ENCODE measurements at regions not wholly inside any gene's neighbourhood (a gene's known extent, or its start where the extent isn't known, plus 50 kb on each side); places are given as distances from the start of the nearest gene placed in this dataset.

- TF ChIP-seq TAF1 (IDR thresholded peaks at IDR 0.05; ENCODE audit: borderline replicate concordance, insufficient read depth, low read length): no peak
- TF ChIP-seq SIN3A (IDR thresholded peaks at IDR 0.05; ENCODE audit: borderline replicate concordance, insufficient read depth, low read length): no peak
- TF ChIP-seq REST (IDR thresholded peaks at IDR 0.05; ENCODE audit: insufficient read depth in 1 of 2, low read depth in 2 of 2, low read length in 2 of 2): no peak
- TF ChIP-seq POLR2AphosphoS5 (IDR thresholded peaks at IDR 0.05; ENCODE audit: low read depth, low read length): no peak
- TF ChIP-seq FOXP2 (optimal IDR thresholded peaks at IDR 0.05; ENCODE audit: borderline replicate concordance, extremely low read depth, extremely low read length, insufficient read depth): no peak
Measured at GRCh38 chr21:32070676-32071330, 198.0 kb downstream of the HUNK start.

- no peak for TF ChIP-seq SIN3A (IDR thresholded peaks at IDR 0.05; ENCODE audit: borderline replicate concordance, insufficient read depth, low read length)
- TF ChIP-seq TAF1 (IDR thresholded peaks at IDR 0.05; ENCODE audit: borderline replicate concordance, insufficient read depth, low read length): no peak
- TF ChIP-seq REST (IDR thresholded peaks at IDR 0.05; ENCODE audit: insufficient read depth in 1 of 2, low read depth in 2 of 2, low read length in 2 of 2): no peak
- TF ChIP-seq FOXP2 (optimal IDR thresholded peaks at IDR 0.05; ENCODE audit: borderline replicate concordance, extremely low read depth, extremely low read length, insufficient read depth): no peak
Measured at GRCh38 chr21:32070126-32070525, 197.3 kb downstream of the HUNK start.

GRCh38 chr21:32065654-32066053 lies 192.8 kb downstream of the HUNK start:
- no peak for TF ChIP-seq REST (IDR thresholded peaks at IDR 0.05; ENCODE audit: insufficient read depth in 1 of 2, low read depth in 2 of 2, low read length in 2 of 2)
- no peak for TF ChIP-seq SIN3A (IDR thresholded peaks at IDR 0.05; ENCODE audit: borderline replicate concordance, insufficient read depth, low read length)
- TF ChIP-seq POLR2AphosphoS5 (IDR thresholded peaks at IDR 0.05; ENCODE audit: low read depth, low read length): no peak
- no peak for TF ChIP-seq FOXP2 (optimal IDR thresholded peaks at IDR 0.05; ENCODE audit: borderline replicate concordance, extremely low read depth, extremely low read length, insufficient read depth)
- TF ChIP-seq TAF1 (IDR thresholded peaks at IDR 0.05; ENCODE audit: borderline replicate concordance, insufficient read depth, low read length): no peak

GRCh38 chr21:32064281-32064910 lies 191.6 kb downstream of the HUNK start:
- TF ChIP-seq FOXP2 (optimal IDR thresholded peaks at IDR 0.05; ENCODE audit: borderline replicate concordance, extremely low read depth, extremely low read length, insufficient read depth): no peak
- no peak for TF ChIP-seq SIN3A (IDR thresholded peaks at IDR 0.05; ENCODE audit: borderline replicate concordance, insufficient read depth, low read length)
- TF ChIP-seq REST (IDR thresholded peaks at IDR 0.05; ENCODE audit: insufficient read depth in 1 of 2, low read depth in 2 of 2, low read length in 2 of 2): no peak
- no peak for TF ChIP-seq TAF1 (IDR thresholded peaks at IDR 0.05; ENCODE audit: borderline replicate concordance, insufficient read depth, low read length)
- TF ChIP-seq POLR2AphosphoS5 (IDR thresholded peaks at IDR 0.05; ENCODE audit: low read depth, low read length): no peak

All from PFSK-1 (cell line).